Neural cell (in vitro differentiated cells): ENCODE measurements at regions not wholly inside any gene's neighbourhood (a gene's known extent, or its start where the extent isn't known, plus 50 kb on each side); places are given as distances from the start of the nearest gene placed in this dataset.
A peak's percentile ranks its signal among the peaks of the same experiment; 100 is the strongest.

Experiments
- H2AFZ ChIP-seq: fragments of 200-600, 300-800 bp; sonication (generic), shearing (Covaris generic); 2 replicates; pipeline ENCODE4 v1.6.0; 2014; ENCODE audit warnings: low read depth, mild to moderate bottlenecking, antibody characterized with exemption, low read length, moderate library complexity
- H3F3A ChIP-seq: fragments of 200-600 bp; shearing (Covaris generic); 2 replicates; pipeline ENCODE4 v1.6.1; 2016; ENCODE audit warnings: mild to moderate bottlenecking, moderate library complexity, mixed read lengths, antibody characterized with exemption, low read length; ENCODE audit not compliant: insufficient read depth, poor library complexity, severe bottlenecking
- H3K27ac ChIP-seq: fragments of 200-600, 300-800 bp; sonication (generic), shearing (Covaris generic); 2 replicates; pipeline ENCODE4 v1.5.1; 2014; ENCODE audit warnings: mild to moderate bottlenecking, low read length, moderate library complexity
- H3K27me3 ChIP-seq: fragments of 300-800, 200-600 bp; sonication (generic), shearing (Covaris generic); 2 replicates; pipeline ENCODE4 v1.6.0; 2014; ENCODE audit warnings: mild to moderate bottlenecking, low read depth, low read length, moderate library complexity; ENCODE audit not compliant: insufficient read depth
- H3K36me3 ChIP-seq: fragments of 300-800, 200-600 bp; sonication (generic), shearing (Covaris generic); 2 replicates; pipeline ENCODE4 v1.5.1; 2014; ENCODE audit warnings: mild to moderate bottlenecking, antibody characterized with exemption, low read length, moderate library complexity; ENCODE audit not compliant: insufficient read depth
- H3K4me2 ChIP-seq: fragments of 300-800, 200-600 bp; sonication (generic), shearing (Covaris generic); 2 replicates; pipeline ENCODE4 v1.6.0; 2014; ENCODE audit warnings: mild to moderate bottlenecking, low read length
- H3K4me3 ChIP-seq: fragments of 300-800, 200-600 bp; sonication (generic), shearing (Covaris generic); 2 replicates; pipeline ENCODE4 v1.5.1; 2014; ENCODE audit warnings: mild to moderate bottlenecking, low read length, moderate library complexity
- H3K79me2 ChIP-seq: fragments of 200-600 bp; shearing (Covaris generic); replicated peaks from 2 replicates; pipeline ENCODE4 v1.6.0; 2014; ENCODE audit warnings: mild to moderate bottlenecking, low read length, moderate library complexity; ENCODE audit not compliant: insufficient read depth
- H3K9ac ChIP-seq: fragments of 300-800, 200-600 bp; sonication (generic), shearing (Covaris generic); 2 replicates; pipeline ENCODE4 v1.6.1; 2016; ENCODE audit warnings: mild to moderate bottlenecking, low read length, mixed read lengths
- H3K9me2 ChIP-seq: fragments of 200-600 bp; shearing (Covaris generic); 2 replicates; pipeline ENCODE4 v1.6.1; 2016; ENCODE audit warnings: mild to moderate bottlenecking, low read length, mixed read lengths; ENCODE audit not compliant: insufficient read depth
- H3K9me3 ChIP-seq: fragments of 200-600, 300-800 bp; sonication (generic), shearing (Covaris generic); 2 replicates; pipeline ENCODE4 v1.6.1; 2016; ENCODE audit warnings: mild to moderate bottlenecking, mixed run types, low read length, moderate library complexity, mixed read lengths
- H4K20me1 ChIP-seq: fragments of 200-600 bp; shearing (Covaris generic); 2 replicates; pipeline ENCODE4 v1.6.1; 2016; ENCODE audit warnings: mild to moderate bottlenecking, mixed run types; ENCODE audit not compliant: insufficient read depth
- EP300 ChIP-seq: fragments of 450-650 bp; conservative IDR thresholded peaks from 2 replicates; pipeline ENCODE4 v1.6.1; 2014; ENCODE audit warnings: antibody characterized with exemption, mild to moderate bottlenecking, moderate library complexity; ENCODE audit not compliant: poor library complexity, severe bottlenecking
- EZH2 ChIP-seq: fragments of 200-600, 300-800 bp; shearing (Covaris generic), sonication (generic); IDR thresholded peaks from 2 replicates; pipeline ENCODE4 v1.6.1; 2014; ENCODE audit warnings: antibody characterized with exemption, low read length, borderline replicate concordance, mild to moderate bottlenecking; ENCODE audit not compliant: insufficient read depth, poor library complexity, severe bottlenecking
- MXI1 ChIP-seq: fragments of 450-650 bp; conservative IDR thresholded peaks from 2 replicates; pipeline ENCODE4 v1.6.1; 2014; ENCODE audit warnings: antibody characterized with exemption, mild to moderate bottlenecking; ENCODE audit not compliant: poor library complexity, severe bottlenecking
- POLR2AphosphoS5 ChIP-seq: IDR thresholded peaks from 2 replicates; pipeline ENCODE4 v1.6.1; 2012
- RAD21 ChIP-seq: fragments of 450-650 bp; conservative IDR thresholded peaks from 2 replicates; pipeline ENCODE4 v1.6.1; 2014; ENCODE audit warnings: antibody characterized with exemption, mild to moderate bottlenecking, moderate library complexity
- SMC3 ChIP-seq: fragments of 450-650 bp; conservative IDR thresholded peaks from 2 replicates; pipeline ENCODE4 v1.6.1; 2014; ENCODE audit warnings: antibody characterized with exemption, mild to moderate bottlenecking, moderate library complexity; ENCODE audit not compliant: poor library complexity
- TAF1 ChIP-seq: IDR thresholded peaks from 2 replicates; pipeline ENCODE4 v1.6.1; 2012; ENCODE audit warnings: low read depth
- TF ChIP-seq, protein P1 (sequence below): IDR thresholded peaks from 2 replicates; pipeline ENCODE4 v1.6.1; 2012; ENCODE audit warnings: borderline replicate concordance
- TF ChIP-seq, protein P2 (sequence below): fragments of 450-650 bp; IDR thresholded peaks from 2 replicates; pipeline ENCODE4 v1.5.1; 2014; ENCODE audit warnings: antibody characterized with exemption, mild to moderate bottlenecking, moderate library complexity; ENCODE audit not compliant: poor library complexity, severe bottlenecking

DNA sequence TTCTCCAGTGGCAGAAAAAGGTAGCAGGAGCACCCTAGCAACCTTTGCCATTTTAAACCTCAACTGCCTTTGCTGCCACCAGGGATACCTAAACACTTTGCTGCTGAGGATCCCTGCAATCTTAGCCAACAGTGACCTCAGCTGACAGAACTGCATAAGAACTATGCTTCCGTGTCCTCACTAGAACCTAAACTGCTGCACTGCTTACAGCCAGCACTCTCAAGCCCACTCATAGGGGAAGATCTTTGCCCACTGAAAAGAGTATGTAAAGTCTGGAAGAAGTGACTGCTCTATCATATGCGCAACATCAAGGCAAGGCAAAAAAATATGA, 270.0 kb upstream of the PCDH20 start:
- no peaks in the 10 kb centered on the region for H3K36me3 ChIP-seq
- H4K20me1 ChIP-seq = no peaks in the 10 kb centered on the region
- H3K27me3 ChIP-seq = no peaks in the 10 kb centered on the region
- no peak overlapping the region for H3K27ac ChIP-seq
- H3K4me2 ChIP-seq = no peak overlapping the region
- no peak overlapping the region for H3K9ac ChIP-seq
- no peak overlapping the region for H2AFZ ChIP-seq
- H3K79me2 ChIP-seq = no peaks in the 10 kb centered on the region
- no peaks in the 10 kb centered on the region for H3K9me2 ChIP-seq
- H3F3A ChIP-seq = no peaks in the 10 kb centered on the region
- H3K9me3 ChIP-seq = no peaks in the 10 kb centered on the region
- TF ChIP-seq EP300 (no peak), SMC3 (peak; percentile 70), POLR2AphosphoS5 (no peak), EZH2 (no peak), TAF1 (no peak), RAD21 (peak; percentile 74), MXI1 (no peak)
- TF ChIP-seq, protein P1, sequence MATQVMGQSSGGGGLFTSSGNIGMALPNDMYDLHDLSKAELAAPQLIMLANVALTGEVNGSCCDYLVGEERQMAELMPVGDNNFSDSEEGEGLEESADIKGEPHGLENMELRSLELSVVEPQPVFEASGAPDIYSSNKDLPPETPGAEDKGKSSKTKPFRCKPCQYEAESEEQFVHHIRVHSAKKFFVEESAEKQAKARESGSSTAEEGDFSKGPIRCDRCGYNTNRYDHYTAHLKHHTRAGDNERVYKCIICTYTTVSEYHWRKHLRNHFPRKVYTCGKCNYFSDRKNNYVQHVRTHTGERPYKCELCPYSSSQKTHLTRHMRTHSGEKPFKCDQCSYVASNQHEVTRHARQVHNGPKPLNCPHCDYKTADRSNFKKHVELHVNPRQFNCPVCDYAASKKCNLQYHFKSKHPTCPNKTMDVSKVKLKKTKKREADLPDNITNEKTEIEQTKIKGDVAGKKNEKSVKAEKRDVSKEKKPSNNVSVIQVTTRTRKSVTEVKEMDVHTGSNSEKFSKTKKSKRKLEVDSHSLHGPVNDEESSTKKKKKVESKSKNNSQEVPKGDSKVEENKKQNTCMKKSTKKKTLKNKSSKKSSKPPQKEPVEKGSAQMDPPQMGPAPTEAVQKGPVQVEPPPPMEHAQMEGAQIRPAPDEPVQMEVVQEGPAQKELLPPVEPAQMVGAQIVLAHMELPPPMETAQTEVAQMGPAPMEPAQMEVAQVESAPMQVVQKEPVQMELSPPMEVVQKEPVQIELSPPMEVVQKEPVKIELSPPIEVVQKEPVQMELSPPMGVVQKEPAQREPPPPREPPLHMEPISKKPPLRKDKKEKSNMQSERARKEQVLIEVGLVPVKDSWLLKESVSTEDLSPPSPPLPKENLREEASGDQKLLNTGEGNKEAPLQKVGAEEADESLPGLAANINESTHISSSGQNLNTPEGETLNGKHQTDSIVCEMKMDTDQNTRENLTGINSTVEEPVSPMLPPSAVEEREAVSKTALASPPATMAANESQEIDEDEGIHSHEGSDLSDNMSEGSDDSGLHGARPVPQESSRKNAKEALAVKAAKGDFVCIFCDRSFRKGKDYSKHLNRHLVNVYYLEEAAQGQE = no peak
- TF ChIP-seq, protein P2, sequence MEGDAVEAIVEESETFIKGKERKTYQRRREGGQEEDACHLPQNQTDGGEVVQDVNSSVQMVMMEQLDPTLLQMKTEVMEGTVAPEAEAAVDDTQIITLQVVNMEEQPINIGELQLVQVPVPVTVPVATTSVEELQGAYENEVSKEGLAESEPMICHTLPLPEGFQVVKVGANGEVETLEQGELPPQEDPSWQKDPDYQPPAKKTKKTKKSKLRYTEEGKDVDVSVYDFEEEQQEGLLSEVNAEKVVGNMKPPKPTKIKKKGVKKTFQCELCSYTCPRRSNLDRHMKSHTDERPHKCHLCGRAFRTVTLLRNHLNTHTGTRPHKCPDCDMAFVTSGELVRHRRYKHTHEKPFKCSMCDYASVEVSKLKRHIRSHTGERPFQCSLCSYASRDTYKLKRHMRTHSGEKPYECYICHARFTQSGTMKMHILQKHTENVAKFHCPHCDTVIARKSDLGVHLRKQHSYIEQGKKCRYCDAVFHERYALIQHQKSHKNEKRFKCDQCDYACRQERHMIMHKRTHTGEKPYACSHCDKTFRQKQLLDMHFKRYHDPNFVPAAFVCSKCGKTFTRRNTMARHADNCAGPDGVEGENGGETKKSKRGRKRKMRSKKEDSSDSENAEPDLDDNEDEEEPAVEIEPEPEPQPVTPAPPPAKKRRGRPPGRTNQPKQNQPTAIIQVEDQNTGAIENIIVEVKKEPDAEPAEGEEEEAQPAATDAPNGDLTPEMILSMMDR = peak; percentile 62
- H3K4me3 ChIP-seq = no peak overlapping the region

DNA sequence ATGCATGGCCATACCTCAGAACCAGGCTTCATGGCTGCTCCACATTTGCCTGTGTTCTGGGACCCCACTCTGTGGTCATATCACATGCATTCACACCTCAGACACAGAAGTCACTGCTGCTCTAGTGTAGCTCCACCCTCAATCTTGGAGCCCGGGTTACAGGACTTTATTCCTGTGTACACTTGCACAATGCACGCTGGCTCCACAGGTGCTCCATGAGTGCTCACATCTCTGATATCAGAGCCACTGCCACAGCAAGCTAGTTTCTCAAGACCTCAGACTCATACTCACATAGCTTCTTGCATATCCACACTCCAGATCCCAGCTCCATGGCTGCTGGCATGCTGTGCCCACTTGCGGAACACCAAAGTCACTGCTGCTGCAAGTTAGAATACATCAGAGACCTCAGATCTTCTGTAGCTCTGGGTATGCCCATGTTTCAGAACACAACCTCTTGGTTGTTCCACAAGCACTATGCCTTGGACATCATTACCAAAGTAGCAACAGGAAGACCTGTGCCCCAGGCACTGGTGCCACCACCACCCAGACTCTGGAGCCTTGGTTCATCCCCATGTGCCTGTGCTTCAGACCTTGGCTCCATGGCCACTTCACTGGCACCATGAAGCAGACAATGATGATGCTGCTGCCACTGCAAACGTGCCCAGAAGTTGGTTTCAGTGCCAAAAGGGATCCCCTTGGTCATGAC, 269.5 kb upstream of the PCDH20 start:
- H3K36me3 ChIP-seq = no peaks in the 10 kb centered on the region
- H3K4me3 ChIP-seq = no peak overlapping the region
- no peak overlapping the region for H3K4me2 ChIP-seq
- no peaks in the 10 kb centered on the region for H3K9me2 ChIP-seq
- no peaks in the 10 kb centered on the region for H4K20me1 ChIP-seq
- H3K27me3 ChIP-seq = no peaks in the 10 kb centered on the region
- TF ChIP-seq, protein P2 = no peak
- TF ChIP-seq RAD21 = no peak
- TF ChIP-seq EZH2 = no peak
- TF ChIP-seq POLR2AphosphoS5 = no peak
- no peak for TF ChIP-seq SMC3
- TF ChIP-seq, protein P1 = no peak
- TF ChIP-seq EP300 = no peak
- no peak for TF ChIP-seq MXI1
- TF ChIP-seq TAF1 = no peak
- no peak overlapping the region for H3K9ac ChIP-seq
- H3K79me2 ChIP-seq = no peaks in the 10 kb centered on the region
- no peak overlapping the region for H3K27ac ChIP-seq
- H3F3A ChIP-seq = no peaks in the 10 kb centered on the region
- no peak overlapping the region for H2AFZ ChIP-seq
- no peaks in the 10 kb centered on the region for H3K9me3 ChIP-seq
